ENCODE measurements at regions not wholly inside any gene's neighbourhood (a gene's known extent, or its start where the extent isn't known, plus 50 kb on each side); places are given as distances from the start of the nearest gene placed in this dataset.

- DNase-seq (ENCODE audit: low read depth in 4 of 4, low spot score in 2 of 4), result no peak
Measured at GRCh38 chr13:110773480-110773879, 60.0 kb downstream of the ING1 start.

- DNase-seq (ENCODE audit: low read depth in 4 of 4, low spot score in 2 of 4), result no peak
Measured at GRCh38 chr13:110774051-110774450, 60.6 kb downstream of the ING1 start.

- no peak for DNase-seq (ENCODE audit: low read depth in 4 of 4, low spot score in 2 of 4)
Measured at GRCh38 chr13:110774490-110774889, 61.0 kb downstream of the ING1 start.

- no peak for DNase-seq (ENCODE audit: low read depth in 4 of 4, low spot score in 2 of 4)
Measured at GRCh38 chr13:110775576-110775975, 62.1 kb downstream of the ING1 start.

- no peak for DNase-seq (ENCODE audit: low read depth in 4 of 4, low spot score in 2 of 4)
Measured at GRCh38 chr13:110777251-110777820, 63.8 kb downstream of the ING1 start.

GRCh38 chr13:110779022-110779421 is 65.5 kb downstream of the ING1 start:
- no peak for DNase-seq (ENCODE audit: low read depth in 4 of 4, low spot score in 2 of 4)

GRCh38 chr13:110780422-110780821 is 66.9 kb downstream of the ING1 start:
- DNase-seq (ENCODE audit: low read depth in 4 of 4, low spot score in 2 of 4), result no peak

GRCh38 chr13:110782185-110782584 is 68.7 kb downstream of the ING1 start:
- no peak for DNase-seq (ENCODE audit: low read depth in 4 of 4, low spot score in 2 of 4)

- DNase-seq (ENCODE audit: low read depth in 4 of 4, low spot score in 2 of 4), result no peak
Measured at GRCh38 chr13:110784704-110785103, 71.2 kb downstream of the ING1 start.

- no peak for DNase-seq (ENCODE audit: low read depth in 4 of 4, low spot score in 2 of 4)
Measured at GRCh38 chr13:110788778-110789177, 75.3 kb downstream of the ING1 start.

GRCh38 chr13:110789871-110790270 is 76.4 kb downstream of the ING1 start:
- DNase-seq (ENCODE audit: low read depth in 4 of 4, low spot score in 2 of 4), result no peak

- no peak for DNase-seq (ENCODE audit: low read depth in 4 of 4, low spot score in 2 of 4)
Measured at GRCh38 chr13:110790371-110790770, 76.9 kb downstream of the ING1 start.

- DNase-seq (ENCODE audit: low read depth in 4 of 4, low spot score in 2 of 4), result no peak
Measured at GRCh38 chr13:110794209-110794608, 80.7 kb downstream of the ING1 start.

GRCh38 chr13:110797230-110797877 is 83.9 kb downstream of the ING1 start:
- DNase-seq (ENCODE audit: low read depth in 4 of 4, low spot score in 2 of 4), result no peak

- DNase-seq (ENCODE audit: low read depth in 4 of 4, low spot score in 2 of 4), result no peak
Measured at GRCh38 chr13:110798081-110798994, 84.8 kb downstream of the ING1 start.

GRCh38 chr13:110799246-110800236 is 86.0 kb downstream of the ING1 start:
- DNase-seq (ENCODE audit: low read depth in 4 of 4, low spot score in 2 of 4), result peak in 1 of 4 donors; percentile 41

- DNase-seq (ENCODE audit: low read depth in 4 of 4, low spot score in 2 of 4), result no peak
Measured at GRCh38 chr13:110801044-110801443, 87.5 kb downstream of the ING1 start.

- no peak for DNase-seq (ENCODE audit: low read depth in 4 of 4, low spot score in 2 of 4)
Measured at GRCh38 chr13:110802260-110802659, 88.8 kb downstream of the ING1 start.

GRCh38 chr13:110806636-110807035 is 93.1 kb downstream of the ING1 start:
- DNase-seq (ENCODE audit: low read depth in 4 of 4, low spot score in 2 of 4), result no peak

- no peak for DNase-seq (ENCODE audit: low read depth in 4 of 4, low spot score in 2 of 4)
Measured at GRCh38 chr13:110807546-110807945, 94.0 kb downstream of the ING1 start.
